ENCODE measurements at regions not wholly inside any gene's neighbourhood (a gene's known extent, or its start where the extent isn't known, plus 50 kb on each side); places are given as distances from the start of the nearest gene placed in this dataset.

DNA sequence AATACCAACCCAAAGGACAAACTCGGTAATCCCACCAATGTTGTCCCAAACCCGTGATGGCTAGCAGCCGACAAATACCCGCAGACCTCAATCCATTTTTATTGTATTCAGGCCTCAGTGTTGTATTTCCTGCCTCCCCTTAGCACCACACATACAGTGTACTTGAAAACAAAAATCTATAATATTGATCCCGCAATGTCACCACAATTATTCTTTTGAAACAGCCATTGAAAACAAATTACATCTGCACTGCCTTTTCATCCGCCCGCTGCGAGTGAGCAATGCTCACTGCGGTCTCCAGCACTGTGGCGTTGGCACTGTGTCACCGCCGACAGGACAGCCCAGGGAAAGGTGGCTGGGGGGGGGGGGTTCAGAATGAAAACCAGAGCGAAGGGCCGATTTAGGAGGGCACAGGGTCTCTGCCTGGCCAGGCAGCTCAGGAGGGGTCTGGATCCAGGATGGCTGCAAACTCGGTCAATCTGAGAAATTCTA, 385.8 kb upstream of the ZNF507 start:
- no peak for DNase-seq

DNA sequence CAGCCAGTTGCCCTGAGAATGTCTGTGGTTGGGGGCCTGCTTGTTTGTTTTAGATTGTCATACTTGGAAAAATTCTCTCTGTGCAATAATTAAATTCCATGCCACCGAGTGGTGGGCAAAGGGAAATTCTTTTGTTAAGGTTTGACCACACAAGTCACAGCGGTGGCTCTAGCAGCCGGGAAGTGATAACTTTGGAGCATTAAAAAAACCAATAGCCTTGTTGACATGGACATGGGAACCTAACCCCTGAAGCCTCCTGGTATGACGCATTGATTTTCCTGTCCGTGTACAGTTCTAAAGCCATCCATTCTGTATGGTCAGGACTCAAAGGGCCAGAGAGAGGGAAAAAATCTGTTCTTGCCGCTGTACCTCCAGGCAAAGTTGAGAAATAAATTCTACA, 384.9 kb upstream of the ZNF507 start:
- DNase-seq = no peak

DNA sequence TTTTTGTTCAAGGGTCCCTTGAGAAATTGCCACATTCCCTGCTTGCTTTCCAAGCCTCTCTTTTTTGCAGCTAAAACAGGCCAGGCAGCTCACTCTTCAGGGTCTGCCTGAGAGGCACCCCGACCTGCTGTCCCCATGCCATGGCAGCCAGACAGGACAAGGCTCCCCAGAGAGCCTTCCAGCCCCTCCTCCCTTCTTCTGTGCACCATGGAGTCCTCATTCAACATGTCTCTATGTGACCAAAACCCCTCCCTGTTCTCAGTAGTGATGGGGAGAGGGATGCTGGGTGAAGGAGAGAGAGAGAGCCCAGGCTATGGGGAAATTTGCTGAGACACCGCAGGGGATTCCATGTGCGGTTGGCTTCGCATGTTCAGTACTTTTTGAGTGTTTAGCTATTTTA, 384.2 kb upstream of the ZNF507 start:
- DNase-seq = no peak

DNA sequence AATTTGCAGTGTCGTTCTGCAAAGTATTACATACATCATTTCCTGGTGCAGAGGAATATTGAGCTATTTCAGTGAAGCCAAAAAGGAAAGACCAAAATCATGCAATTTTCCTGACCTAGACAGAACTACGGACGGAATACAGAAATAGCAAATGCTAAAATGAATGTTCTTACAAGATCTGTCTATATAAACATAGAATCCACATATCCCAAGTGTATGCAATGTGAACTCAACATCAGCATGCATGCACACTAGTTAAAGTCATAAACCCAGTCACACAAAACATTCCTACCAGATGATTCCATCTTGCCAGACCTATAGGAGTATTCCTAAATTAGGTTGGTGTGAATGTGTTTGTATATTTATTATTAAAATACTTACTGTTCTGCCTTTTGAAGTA, 383.7 kb upstream of the ZNF507 start:
- no peak for DNase-seq

DNA sequence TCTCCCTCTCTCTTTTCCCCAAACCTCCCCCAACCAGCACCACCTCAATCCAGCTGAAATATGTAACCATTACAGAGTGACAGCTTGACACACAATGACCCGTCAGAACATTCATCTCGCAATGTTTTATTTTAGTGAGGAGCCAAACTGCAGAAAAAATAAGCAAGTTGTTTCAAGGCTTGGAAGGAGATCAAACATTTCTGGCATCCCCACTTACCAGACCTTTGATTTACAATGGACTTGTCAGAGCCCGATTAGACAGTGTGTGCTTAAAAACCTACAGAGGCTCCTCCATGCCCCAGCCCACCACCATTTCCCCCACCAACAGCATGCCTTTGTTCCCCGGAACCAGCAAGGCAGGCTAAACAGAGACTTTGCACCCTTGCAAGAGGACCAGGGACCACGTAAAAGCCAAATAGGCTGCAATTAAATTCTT, 382.8 kb upstream of the ZNF507 start:
- peak; percentile 1 for DNase-seq

DNA sequence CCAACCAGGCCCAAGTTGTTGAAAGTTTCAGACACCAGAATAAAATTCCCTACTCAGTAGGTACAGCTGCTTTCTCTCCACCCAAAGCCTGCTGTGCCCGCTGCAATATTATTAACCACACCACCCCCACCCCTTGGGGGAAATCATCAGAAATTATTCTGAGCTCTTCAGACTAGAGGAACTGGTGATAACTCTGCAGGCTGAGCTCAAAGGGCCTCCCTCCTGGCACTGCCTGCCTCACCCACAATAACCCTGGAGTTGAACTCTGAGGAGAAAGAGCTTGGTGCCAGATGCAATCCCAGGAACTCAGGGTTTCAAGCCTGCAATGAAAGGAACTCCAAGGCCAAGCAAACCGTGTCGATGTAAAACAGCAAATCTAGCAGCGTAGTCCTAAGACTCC, 381.7 kb upstream of the ZNF507 start:
- DNase-seq = no peak

DNA sequence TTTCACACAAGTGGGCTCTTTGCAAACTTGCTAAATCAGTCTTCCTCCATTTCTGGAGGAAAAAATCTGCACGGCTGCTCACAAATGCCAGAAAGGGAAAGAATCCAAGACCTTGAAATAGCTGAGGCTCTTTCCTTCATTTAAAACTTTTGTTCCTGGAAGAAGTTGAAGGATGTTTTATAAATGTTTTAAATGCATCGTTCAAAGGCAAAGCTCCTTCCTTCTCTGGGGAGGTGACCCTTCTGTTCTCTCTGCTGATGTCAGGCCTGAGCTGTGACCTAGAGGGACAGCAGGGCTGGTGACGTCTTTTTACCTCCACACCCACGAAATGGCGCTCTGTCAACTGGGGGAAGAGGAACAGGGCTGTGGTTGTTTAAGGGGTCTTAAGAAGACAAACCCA, 376.4 kb upstream of the ZNF507 start:
- DNase-seq = no peak

DNA sequence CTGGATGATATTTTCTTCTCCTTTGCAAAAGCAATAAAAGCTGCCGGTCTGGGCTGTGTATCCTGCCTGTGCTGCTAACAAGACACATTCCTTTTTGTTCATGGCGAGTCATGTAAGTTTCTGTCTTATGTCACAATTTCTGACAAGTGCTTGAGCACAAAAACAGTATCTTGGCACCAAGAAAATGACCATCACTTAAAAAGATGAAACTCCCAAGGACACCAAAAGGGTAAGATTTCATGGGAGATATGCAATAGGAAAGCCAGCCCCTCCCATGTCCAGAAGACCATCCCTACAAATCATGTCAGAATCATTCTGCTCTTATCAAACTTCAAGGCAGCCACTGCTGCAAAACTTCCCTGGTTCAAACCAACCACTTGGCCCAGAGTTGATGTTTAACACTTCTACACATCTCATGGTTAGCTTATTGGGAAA, 375.4 kb upstream of the ZNF507 start:
- no peak for DNase-seq

DNA sequence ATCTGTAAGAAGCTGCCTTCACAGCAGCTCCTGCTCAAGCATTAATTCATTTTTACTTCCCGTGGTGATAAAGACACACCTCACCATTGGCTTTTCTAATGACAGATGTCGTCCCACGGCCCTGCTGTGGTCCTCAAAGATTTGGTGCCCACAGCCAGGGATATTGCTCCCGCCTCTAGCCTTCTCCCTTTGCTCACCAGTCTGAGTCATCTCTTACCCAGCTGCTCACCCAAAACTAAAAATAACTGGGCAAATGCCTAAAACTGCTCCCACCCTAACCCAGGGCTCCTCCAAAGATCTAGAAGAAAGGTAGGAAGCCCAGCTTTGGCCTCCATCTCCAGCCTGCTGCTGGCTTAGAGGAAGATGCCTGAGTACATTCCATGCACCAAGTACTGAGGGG, 371.1 kb upstream of the ZNF507 start:
- no peak for DNase-seq

DNA sequence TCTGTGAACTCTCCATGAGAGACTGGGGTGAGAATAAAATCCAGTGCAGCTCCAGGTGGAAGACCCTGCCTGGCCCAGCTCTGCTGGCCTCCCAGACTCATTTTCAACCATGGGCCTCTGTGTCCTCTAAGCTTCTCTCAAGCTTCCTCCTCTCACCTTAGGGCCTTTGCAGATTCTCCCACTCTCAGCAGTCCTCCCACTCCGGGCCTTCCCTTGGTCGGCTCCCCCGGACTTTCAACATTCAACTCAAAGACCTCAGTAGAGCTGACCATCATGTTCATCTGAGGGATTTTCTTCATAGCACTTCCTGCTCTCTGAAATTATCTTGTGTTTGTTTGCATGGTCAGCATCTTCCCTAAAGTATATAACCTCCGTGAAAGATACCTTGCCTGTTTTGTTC, 370.5 kb upstream of the ZNF507 start:
- no peak for DNase-seq

DNA sequence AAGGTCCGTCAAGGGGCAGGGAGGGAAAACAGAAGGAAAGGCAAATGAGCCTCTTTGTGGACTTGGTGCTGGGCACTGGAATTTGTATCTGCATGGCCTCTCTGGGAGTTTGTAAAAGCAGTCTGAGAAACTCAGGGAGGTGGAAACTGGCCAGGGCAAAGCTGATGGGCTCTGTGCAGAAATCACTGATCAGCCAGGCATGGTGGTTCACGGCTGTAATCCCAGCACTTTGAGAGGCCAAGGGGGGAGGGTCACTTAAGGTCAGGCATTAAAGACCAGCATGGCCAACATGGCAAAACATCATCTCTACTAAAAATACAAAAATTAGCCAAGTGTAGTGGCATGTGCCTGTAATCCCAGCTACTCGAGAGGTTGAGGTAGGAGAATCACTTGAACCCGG, 369.9 kb upstream of the ZNF507 start:
- no peak for DNase-seq

DNA sequence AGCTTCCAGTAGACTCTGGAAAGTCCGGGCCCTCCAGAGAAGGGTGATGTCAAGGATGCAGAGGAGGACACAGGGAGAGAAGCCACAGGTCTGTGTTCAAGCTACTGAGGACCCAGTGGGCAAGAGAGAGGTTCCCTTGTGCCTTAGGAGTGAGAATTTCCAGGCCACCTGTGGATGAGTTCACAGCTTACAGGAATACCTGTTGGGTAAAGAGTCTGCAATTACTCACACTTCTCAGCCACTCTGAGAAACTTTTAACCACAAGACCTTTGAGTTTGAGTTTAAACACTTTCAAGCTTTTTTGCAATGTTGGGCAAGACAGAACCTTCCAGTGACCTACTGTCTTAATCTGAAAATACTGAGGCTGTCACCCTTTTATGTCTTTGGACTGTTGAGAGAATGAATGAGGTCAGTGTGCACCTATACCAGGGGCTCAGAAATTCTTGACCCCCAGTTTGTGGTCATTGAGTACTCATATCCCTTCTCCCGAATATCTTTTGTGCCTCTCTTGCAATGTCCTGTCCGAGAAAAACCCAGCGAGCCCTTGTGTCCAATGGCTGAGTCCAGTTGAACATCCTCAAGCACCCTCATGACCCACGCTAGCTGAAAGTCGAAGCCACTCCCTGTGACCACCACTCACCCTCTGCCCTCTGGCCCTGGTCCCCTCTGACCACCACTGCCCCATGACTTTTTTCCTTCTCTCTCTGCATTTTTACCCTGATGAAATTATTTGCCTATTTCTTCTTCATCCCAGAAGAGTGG, 368.5 kb upstream of the ZNF507 start:
- no peak for DNase-seq

DNA sequence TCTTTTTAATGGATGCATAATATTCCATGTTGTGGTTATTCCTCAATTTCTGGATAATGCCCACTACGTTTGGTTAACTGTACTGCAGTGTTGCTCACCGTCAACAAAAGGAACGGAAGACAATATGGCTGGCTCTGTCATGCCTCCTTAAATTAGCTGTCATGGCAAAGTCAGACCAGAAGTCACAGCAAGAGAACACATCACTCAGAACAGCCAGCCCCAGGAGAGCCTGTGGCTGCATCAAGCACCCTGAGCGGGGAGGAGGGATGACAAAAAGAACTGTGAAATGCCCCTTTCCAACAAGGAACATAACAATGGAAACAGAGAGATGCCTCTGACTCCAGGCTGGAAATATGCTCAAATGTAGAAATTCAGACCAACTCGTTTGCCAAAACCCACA, 366.0 kb upstream of the ZNF507 start:
- DNase-seq = no peak

DNA sequence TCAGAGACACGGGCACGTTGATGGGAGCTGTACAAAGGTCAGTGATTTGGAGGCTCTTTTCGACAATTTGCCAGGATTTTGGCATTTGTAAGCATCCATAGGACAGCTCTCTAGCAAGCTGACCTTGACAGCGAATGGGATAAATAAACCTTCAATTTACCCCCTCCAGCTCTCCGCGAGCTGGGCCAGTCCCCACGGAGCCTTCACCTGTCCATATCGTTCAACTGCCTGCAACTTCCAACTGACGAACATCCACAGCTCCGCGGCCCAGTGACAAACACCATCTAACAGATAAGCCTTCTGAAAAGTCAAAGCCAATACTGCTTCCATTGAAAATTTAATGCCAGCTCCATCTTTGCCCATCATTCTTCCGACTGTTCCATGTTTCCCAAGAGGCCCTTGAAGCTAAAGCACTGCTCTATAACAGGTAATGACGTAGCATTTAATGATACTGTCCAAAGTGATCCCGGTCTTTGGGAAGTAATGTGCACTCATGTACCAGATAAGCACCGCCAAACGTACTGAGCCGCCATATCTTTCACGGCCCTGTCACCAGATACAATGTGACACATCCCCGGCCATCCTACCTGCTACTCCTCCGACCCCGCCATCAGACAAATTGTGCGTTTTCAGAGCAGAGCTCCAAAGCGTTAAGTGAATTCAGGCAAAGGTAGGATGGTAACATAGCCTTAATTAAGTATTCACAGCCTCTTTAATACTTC, 365.3 kb upstream of the ZNF507 start:
- no peak for DNase-seq

DNA sequence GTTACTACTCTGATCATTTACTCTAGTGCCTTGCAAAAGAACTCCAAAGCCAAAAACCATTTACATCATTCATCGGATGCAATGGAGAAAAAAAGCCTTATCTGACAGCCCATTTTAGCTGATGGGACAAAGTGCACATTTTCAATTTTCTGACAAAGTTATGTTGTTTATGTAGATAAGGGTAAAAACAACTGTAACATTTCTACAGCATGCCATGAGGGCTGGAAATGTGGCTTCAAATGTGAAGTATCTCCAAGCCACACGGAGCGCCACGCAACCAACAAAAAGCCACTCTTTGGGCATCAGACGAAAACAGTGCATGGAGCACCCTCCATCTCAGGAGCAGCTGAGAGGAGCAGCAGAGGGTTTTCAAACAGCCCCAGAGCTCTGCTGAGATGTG, 364.6 kb upstream of the ZNF507 start:
- DNase-seq = no peak

DNA sequence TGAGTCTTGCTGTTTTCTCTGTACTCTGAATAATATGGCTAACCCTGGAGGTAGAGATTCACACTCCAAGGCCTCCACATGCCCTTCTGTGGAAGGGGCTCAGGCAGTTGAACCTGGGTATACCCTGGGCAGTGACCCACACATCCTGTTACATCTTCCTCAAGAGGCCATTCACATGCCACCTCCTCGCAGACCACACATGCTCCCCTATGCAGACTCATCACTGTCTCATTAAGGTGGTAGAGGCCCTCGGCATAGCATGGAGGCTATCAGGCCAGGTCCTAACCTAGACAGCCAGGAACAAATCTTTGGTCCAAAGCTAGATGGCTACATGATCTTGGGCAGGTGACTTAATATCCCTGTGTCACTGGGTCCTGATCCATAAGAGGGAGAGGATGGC, 363.9 kb upstream of the ZNF507 start:
- no peak for DNase-seq

DNA sequence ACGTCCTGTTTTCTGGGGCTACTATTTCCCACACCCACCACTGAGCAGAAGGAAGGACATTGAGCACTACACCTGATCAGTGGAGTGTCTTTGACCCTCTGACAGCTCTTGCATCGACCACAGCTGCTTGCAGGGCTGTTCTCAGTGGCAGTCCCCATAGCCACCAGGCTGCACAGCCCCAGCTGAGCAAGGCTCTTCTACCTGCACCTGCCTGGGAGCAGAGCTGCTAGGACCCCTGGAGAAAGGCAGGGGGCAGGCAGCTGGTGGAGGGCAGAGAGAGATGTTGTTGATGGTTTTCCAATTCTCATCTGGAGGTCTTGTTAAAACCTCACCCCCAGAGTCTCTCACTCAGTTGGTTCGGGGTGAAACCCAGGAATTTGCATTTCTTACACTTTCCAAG, 361.8 kb upstream of the ZNF507 start:
- DNase-seq = no peak

DNA sequence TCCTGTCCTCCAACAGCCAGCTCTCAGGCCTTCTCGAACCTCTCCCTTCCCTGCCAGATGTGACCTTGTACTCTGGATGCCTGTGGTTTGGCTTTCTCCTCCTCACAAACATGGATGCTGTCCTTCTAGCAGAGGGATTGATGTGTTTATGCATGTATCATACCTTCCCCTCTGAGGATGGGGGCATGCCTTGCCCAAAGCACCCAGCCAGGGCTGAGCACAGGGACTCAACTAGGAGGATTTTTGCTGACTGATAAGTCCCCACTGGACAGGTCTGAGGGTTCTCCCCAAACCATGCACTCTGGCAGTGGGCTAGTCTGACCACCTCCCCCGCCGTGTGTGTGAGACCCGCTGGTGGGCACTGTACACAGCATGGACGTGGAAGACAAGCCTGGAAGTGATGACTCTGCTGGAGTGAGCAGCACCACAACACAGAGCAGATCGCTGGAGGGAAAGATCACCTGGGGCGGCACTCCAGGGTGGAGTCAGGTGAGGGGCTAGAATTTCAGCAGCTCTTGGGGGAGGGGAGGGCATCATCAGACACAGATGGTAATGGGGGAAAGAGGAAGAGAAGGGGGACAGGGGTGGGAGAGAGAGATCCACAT, 360.3 kb upstream of the ZNF507 start:
- DNase-seq = no peak

DNA sequence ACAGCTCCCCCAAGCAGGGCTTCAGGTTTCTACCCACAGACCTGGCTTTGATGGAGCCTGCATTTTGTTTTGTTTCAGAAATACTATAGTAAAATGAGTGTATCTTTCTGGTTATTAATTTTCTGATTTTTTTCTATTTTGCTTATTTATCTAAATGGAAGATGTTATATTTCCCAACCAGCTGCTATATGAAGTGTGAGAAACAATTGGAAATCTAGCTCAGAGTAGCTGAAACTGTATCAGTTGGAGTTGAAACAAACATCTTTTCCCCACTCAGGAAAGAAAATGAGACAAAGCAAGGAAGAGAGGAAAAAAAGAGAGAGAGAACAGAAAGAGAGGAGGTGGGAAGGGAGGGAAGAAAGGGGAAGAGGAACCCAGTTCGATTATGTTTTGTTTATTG, 358.5 kb upstream of the ZNF507 start:
- DNase-seq = no peak

DNA sequence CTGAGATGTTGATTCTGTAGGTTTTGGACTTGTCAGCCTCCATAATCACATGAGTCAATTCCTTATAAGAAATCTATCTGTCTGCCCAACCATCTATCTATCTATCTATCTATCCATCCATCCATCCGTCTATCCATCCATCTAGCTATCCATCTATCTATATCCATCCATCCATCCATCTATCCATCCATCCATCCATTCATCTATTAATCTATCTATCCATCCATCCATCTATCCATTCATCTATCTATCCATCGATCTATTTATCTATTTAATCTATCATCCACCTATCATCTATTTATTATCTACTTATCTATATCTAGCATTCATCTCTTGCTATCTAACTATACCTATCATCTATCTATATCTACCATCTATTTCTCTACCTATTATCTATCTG, 357.2 kb upstream of the ZNF507 start:
- no peak for DNase-seq

DNA sequence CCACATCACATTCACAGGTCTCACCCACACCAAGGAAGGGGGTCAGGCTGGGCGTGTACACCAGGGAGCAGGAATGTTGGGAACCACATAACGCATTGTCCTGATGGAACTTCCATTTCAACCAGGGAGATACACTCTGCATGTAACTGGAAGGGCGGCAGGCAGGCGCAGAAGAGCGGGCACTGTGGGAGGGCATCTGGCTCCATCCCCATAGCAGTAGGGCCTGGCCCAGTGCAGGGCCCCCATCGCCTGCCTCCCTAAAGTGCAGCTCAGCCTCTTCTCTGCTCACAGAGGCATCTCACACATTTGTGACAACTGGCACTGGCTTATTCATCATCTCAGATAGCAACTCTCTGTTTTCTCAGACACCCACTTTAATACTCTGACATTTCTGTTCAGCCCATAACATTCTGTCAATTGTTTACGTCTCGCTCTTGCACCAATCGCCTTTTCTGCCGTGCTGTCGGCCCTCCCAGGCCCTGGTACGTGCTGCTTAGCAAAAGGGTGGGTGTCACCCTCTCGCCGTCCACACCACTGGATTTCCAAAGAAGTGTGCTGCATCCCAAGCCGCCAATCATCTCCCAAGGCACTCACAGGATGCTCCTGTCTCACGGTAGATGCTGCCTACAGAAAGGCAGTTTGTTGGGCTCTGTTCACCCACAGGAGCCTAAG, 353.3 kb upstream of the ZNF507 start:
- DNase-seq = no peak

DNA sequence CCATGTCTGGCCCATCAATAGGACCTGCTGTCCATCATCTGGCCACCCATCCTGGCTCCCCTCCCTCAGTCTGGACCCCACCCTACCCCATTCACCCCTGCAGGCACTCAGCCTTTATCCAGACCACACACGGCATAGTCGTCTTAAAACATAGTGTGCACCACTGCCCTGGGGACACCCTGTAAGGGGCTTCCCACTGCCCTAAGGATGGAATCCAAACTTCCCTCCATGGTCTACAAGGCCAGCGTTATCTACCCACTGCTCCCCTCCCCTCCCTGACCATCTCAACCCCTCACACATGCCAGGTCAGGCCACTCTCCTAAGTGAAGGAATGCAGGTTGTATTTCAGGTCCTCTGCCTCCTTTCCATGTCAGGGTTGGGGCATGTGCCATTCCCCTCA, 352.7 kb upstream of the ZNF507 start:
- no peak for DNase-seq

DNA sequence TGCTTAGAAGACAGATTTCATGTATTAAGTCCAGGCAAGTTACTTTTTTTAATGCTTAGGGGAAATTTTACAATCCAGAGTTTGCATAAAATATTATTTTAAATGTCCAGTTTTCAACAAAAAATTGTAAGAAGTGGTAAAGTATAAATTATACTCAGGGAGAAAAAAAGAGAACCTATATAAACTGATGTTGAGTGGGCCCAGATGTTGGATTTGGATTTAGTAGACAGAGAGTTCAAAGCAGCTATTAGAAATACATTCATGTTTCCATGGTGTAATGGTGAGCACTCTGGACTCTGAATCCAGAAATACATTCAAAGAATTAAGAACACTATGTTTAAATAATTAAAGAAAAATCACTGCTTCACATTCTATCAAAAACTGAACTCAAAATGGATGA, 349.9 kb upstream of the ZNF507 start:
- no peak for DNase-seq

DNA sequence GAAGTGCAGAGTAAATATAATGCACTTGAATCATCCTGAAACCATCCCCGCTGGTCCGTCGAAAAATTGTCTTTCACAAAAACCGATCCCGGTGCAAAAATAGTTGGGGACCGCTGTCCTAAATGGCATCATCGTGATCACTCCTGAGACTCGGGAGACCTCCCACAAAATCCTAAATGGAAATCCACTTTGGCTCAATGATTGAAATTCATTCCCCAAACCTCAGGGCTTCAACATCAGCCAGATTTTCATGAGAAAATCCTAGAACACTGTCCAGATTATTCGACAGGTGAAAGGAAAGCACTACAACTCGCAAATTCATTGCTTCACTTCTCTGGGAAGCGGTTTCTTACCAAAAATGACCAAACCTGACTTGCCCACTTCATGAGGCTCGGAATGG, 335.3 kb upstream of the ZNF507 start:
- no peak for DNase-seq

Measured in fibroblast of upper back skin (primary cell).